Hematopoietic multipotent progenitor cell treated with erythropoietin and hydrocortisone succinate and interleukin-3 and kit ligand, for 8 days (in vitro differentiated cells): ENCODE measurements at regions not wholly inside any gene's neighbourhood (a gene's known extent, or its start where the extent isn't known, plus 50 kb on each side); places are given as distances from the start of the nearest gene placed in this dataset.

Experiments
- DNase-seq: peaks from one replicate; pipeline ENCODE4 v3.0.0-alpha.2; 2015

DNA sequence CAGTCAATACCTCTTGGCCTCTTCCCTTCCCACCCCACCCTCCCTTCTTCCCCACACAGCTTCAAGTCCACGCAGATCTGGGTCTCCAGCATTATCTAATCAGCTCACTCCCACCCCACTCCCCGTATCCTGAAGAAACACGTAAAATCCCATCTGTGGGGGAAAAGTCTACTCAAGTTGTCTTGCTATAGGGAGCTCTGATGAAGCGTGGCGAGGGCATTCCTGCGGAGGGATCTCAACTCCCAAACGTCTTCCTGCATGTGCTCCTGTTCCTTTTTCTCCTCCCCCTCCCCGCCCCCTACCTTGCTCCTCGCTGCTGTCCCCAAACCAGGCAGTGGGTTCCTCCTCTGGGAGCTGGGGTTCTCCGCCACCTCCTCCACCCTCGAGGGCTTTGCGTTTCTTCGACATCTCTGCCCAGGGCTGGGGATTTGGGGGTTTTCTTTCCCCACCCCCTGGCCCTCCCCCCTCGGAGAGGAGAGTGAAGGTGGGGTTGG is 181.8 kb downstream of the TBXT start:
- no peak for DNase-seq

DNA sequence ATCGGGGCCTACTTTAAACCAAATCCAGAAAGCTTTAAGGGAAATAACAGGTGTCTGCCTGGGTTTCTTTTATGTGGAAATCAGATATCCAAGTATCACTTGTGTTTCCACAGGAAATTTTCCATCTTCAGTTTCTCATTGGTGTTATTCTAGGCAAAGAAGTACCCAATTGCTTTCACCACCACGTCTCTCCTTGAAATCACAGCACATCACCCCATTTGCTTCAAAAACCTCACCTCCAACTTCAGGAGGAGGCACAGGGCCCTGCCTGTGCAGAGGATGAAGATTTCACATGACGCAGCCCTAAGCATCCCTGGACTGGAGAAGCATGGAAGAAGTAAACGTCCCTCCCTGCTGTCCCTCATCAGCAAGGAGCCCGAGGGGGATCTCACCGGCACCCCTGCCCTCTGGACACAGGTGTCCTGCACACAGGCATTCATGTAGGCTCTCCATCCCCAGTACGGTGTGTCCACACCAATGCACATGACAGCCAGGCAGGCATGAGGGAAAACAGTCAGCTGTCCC is 182.3 kb downstream of the TBXT start:
- DNase-seq, result no peak

DNA sequence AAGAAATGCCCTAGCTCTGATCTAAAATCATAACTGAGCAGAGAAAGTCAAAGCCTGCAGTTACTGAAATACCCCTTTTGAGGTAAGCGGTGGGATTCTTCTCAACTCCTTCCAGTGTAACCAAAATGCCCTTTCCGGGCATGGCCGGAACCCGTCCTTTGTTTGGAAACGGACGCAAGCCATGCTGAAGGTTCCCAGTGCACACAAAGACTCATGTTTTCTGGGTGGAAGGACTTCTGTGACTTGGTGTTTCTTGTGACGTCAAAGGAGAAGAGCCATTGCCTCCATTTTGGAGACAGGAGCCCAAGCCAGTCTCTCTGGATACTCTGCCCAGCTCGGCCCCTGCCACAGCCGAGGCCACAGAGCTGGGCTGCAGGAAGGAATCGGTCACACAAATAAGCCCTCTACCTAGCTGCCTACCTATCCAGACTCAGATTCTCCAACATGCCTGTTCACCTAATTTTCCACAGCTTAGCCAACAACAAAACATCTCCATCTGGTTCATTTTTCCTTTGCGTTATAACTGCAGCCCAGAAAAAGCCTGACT is 182.8 kb downstream of the TBXT start:
- DNase-seq, result no peak

DNA sequence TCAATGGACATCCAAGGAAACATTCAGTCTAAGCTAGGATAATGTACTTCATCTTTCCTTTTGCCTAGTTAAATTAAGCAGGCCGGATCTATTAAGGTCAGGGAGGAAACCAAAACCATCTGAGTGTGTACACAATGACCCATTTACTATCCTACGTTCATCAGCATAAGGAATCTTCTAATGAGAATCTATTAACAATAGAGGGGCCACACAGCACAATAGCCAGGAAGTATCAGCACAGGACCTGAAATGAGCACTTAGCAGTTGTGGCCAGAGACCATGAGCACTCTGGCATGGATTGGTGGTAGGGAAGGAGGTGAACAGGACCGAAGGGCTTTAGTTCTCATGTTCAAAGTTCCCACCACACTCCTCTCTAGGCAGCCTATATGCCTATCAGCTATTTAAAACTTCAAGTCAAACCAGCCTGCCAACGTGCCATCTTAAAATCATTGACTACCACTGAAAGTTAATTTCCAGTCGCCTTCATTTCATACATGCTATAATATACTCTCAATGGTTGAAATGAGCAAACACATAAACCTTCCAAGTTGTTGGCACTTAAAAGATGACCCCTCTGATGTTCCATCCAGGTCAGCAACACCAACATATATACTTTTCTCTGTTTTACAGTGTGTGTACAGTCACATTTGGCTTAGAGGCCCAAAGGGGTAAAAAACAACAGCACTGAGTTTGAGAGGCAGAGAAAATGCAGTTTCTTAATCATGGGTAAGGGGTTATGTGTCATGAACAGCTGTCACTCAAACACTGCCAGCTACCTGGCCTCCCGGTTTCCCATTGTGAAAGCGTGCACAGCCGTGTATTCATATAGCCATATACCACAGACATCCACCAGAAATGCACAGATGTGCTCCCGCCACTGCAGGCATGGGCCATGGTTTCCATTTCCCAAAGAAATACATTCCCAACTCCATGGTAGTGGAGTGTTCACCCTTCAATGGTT is 184.3 kb downstream of the TBXT start:
- DNase-seq, result no peak

DNA sequence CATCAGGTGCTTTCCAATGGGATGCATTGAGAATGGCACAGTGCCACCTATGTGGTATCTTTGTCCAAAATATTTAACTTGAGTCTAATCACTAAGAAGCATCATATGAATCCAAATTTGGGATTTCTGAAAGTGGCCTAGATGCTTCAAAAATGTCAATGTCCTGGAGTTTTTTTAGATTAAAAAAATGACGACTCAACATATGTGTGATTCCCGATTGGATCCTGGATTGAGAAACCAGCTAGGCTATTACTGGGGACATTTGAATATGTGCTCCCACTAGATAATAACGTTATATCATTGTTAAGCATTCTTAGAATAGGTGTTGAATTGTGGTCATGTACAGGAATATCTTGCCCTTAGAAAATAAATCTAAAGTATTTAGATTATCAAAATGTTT is 189.2 kb downstream of the TBXT start:
- no peak for DNase-seq

GRCh38 chr6:165976684-165977083 is 191.0 kb downstream of the TBXT start:
- DNase-seq, result no peak

- no peak for DNase-seq
Measured at GRCh38 chr6:165974817-165975216, 192.8 kb downstream of the TBXT start.

DNA sequence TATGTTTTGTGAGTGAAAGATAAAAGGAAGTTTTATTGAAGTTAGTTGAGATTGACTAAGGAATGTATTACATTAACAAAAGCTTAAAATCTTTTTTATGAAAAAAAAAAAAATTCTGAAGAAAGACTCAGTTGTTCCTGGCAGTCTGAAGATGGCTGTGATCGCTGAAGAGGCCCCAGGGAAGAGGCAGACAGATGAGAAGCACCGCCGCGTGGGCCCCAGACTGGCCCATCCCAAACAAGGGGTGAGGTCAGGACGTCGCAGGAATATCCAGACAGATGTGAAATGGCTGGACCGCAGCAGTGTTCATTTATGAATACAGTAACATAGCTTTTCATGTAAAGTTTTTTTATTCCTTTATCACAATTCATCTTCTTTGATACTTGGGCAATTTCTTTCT is 194.2 kb downstream of the TBXT start:
- DNase-seq, result no peak

DNA sequence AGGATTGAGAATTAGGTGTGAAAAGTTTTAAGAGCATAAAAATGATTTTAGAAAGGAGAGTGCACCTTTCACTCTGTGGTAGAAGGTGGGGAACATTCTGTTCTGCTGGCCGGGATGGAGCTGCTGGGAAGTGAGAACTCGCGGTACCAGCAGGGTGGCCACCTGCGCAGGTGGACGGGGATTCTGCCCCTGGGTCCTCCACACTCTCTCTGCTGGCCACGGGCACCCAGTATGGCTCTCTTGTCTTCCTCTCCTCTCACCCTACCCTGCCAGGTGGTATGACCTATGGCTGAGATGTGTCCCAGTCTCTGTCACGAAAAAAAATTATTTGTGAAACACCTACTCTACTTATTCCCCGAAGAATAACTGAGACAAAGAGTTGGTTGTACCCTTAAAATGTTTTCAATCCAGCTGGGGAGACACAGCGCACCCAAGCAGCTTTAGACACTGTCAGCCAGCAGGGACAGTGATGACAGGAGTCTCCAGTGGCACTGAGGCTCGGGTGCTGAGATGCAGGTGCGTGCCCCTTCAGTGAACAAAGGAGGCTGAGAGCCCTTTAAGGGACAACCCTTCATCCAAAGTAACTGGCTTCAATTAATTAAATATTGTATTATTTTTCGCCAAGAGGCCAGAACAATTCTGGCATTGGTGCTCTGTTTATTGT is 195.4 kb downstream of the TBXT start:
- no peak for DNase-seq

- DNase-seq, result no peak
Measured at GRCh38 chr6:165971202-165971601, 196.4 kb downstream of the TBXT start.

DNA sequence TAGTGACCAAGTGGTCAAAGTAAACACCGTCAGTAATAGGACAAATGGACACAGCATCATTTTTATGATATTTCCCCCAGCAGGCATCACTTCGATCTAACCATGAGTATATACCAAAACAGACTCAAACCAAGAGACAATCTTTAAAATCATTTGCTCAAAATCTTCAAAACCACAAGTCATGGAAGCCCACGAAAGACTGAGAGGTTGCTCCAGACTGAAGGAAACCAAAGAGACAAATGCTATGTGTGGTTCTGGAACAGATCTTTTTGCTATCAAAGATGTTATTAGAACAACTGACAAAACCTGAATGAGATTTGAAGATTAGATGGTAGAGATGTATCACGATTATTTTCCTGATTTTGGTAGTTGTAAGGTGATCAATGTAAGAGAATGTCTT is 197.7 kb downstream of the TBXT start:
- no peak for DNase-seq

GRCh38 chr6:165969184-165969583 is 198.5 kb downstream of the TBXT start:
- no peak for DNase-seq

- no peak for DNase-seq
Measured at GRCh38 chr6:165968408-165968807, 199.2 kb downstream of the TBXT start.

DNA sequence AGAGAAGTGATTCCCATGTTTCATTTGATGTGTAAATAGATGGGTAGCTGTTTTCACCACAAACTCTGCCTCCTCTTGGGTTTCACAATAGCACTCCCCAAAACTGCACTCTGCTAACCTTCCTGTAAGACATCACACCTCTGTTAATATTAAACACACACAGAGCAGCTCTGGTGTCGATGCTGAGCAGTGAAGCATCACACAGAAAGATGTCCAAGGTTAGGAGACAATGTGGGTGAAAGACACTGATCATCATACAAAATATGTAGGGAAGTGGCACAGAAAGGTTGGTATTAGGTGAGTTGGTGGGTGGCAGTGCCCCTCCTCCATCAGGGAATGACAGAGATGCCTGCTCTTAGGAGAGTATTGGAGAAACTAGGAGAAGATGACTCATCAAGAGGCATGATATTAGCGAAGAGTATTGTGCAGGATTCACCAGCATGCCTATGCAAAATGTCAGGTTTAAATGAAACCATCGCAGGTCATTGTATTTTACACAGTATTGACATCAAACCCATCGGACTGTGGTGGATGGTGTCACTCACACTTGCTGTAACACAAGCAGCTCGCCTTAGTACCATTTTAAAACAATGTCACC is 199.7 kb downstream of the TBXT start:
- DNase-seq, result no peak

DNA sequence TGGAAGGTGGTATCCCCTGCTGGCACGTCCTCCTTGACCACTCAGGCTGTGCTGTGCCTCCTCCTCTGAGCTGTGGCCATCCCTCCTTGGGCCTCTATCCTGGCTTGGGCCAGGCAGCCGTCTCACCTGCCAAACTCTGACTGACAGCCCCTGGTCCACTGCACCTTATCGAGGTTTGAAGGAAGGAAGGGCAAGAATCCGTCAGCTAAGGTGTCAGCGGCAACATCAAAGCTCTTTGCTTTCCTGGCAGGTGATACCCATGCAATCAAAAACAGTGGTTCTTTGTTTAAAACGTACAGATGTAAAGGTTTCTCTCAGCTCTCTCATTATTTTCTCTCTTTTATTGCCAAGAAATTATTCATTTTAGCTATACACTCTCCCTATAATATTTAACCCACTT is 203.9 kb downstream of the TBXT start:
- DNase-seq, result no peak

DNA sequence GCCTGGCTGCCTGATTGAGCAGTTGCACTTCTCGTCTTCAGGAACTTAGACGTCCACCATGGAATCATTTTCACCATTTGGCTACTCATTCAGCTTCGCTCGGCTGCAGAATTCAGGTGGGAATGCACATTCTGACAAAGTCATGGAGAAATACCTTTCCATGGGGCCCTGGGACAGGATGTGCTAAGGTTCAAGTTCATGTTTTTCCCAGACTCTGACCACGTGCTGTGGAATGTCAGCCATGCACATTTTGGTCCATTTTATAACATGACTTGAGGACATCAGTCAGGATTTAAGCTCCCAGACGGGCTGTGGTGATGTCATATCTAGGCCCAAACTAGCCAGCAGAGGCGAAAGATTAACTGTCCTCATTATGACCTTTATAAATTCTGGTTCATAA is 205.3 kb downstream of the TBXT start:
- DNase-seq, result no peak

DNA sequence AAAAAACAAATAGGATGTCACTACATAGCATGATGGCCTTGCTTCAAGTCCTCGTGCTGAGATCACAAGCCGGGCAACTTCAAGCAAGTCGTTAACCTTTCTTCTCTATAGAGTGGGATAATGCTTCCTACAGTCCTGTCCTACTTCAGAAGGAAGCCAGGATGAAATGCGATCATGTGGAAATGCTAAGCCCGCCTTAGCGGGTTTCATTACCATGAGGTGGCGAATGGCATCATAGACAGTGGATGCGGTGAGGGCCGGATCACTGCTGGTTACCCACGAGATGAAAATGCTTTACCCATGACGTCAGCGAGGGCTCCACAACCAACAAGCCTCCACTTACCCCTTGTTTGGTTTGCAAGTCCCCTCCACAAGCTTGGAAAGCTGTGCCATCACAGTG is 206.4 kb downstream of the TBXT start:
- no peak for DNase-seq

- DNase-seq, result no peak
Measured at GRCh38 chr6:165960695-165961094, 207.0 kb downstream of the TBXT start.

GRCh38 chr6:165959627-165960026 is 208.0 kb downstream of the TBXT start:
- DNase-seq, result no peak

DNA sequence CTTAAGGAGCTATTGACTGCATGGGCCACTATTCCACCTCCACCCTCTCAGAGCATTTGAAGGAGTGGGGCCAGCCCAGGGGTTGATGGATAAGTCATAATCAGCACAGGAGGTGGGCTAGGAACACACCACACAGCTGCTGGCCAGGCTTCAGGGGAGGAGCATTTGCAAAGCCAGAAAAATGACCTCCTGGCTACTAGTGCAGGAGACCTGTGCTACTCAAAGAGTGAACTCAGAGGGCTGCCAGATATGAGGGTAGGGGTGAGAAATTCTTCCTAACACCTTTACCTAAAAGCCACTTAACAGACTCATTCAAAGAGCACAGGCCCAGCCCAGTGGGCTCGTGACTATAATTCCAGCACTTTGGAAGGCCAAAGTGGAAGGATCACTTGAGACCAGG is 210.8 kb downstream of the TBXT start:
- DNase-seq, result no peak

DNA sequence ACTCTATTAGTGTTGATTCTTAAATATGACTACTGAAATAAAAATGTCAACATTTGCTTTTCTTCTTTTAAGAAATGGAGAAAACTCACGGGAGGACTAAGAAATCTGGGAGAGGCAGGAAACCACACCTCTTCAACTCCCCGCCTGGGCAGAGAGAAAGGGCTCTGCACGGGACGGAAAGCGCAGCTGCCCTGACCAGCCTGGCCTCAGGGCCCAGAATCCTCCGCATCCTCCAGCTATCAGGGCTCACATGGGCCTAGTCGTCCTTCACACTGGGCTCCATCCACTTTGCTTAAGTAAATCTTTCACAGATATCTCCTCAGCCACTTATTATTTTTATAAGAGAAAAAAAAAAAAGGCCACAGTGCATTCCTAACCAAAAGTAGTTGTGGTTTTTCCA is 215.1 kb downstream of the TBXT start:
- DNase-seq, result no peak

- no peak for DNase-seq
Measured at GRCh38 chr6:165950316-165950715, 217.3 kb downstream of the TBXT start.

- DNase-seq, result no peak
Measured at GRCh38 chr6:165949324-165949723, 218.3 kb downstream of the TBXT start.
